ENCODE measurements at regions not wholly inside any gene's neighbourhood (a gene's known extent, or its start where the extent isn't known, plus 50 kb on each side); places are given as distances from the start of the nearest gene placed in this dataset.

GRCh38 chr2:217511850-217512249 is 490.9 kb downstream of the TNS1 start:
- DNase-seq = no peak
- Histone ChIP-seq H3K9me3 (no peaks in the 10 kb centered on the region), H3K27me3 (no peaks in the 10 kb centered on the region), H3K4me1 (peaks cover 0 to 26% (median 8%) of the 10 kb centered on the region in 9 donors), H3K4me3 (no peak overlapping the region), H3K36me3 (no peaks in the 10 kb centered on the region), H3K27ac (no peak overlapping the region)
- intact Hi-C loops (cut with DNase I) = loop anchor here (2.0 to 10.0 kb wide), 18 partner anchors 80 to 997 kb away; partner anchors contain the start of gene IGFBP5 (in 6 of the 10)
- TF ChIP-seq, protein P1, sequence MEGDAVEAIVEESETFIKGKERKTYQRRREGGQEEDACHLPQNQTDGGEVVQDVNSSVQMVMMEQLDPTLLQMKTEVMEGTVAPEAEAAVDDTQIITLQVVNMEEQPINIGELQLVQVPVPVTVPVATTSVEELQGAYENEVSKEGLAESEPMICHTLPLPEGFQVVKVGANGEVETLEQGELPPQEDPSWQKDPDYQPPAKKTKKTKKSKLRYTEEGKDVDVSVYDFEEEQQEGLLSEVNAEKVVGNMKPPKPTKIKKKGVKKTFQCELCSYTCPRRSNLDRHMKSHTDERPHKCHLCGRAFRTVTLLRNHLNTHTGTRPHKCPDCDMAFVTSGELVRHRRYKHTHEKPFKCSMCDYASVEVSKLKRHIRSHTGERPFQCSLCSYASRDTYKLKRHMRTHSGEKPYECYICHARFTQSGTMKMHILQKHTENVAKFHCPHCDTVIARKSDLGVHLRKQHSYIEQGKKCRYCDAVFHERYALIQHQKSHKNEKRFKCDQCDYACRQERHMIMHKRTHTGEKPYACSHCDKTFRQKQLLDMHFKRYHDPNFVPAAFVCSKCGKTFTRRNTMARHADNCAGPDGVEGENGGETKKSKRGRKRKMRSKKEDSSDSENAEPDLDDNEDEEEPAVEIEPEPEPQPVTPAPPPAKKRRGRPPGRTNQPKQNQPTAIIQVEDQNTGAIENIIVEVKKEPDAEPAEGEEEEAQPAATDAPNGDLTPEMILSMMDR (IDR thresholded peaks at IDR 0.05) = no peak
- peak in 2 of 8 donors; percentile 36 to 61 for ATAC-seq
- 83 to 91% methylated on average over 3 of the region's 3 CpGs for WGBS, 2 donors

DNA sequence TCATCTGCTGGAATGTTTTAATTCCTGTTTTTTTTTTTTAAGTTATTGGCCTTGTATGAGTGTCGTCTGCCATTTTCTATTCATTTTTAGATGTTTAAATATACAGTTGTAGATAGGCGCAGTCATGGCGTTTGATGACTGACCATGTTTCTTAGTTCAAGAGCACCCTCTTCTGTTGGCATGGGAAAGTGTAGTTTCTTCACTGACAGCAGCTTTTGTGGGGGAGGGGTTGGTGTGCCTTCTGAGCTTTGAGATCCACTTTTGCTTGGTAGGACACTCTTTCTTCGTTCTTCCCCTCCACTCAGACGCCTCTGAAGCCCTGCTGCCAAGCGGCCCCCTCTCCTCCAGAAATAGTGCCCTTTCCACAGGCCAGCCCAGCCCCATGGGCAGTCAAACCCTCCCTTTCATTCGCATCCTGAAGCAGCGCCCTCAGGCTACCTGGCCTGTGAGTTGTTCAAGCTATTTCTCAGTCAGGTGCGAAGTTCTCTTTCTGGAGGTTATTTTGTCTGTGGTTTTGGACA is 492.0 kb downstream of the TNS1 start:
- no peaks in the 10 kb centered on the region for H3K27me3 ChIP-seq
- peak overlapping the region in 1 of 10 donors; percentile 11 for H3K4me3 ChIP-seq
- H3K9me3 ChIP-seq = no peaks in the 10 kb centered on the region
- TF ChIP-seq, protein P1 (IDR thresholded peaks at IDR 0.05) = peak; percentile 62 to 89 (median 68)
- DNase-seq = peak; percentile 9 to 79
- intact Hi-C loops (cut with DNase I) = loop anchor here (2.0 to 10.0 kb wide), 18 partner anchors 79 to 996 kb away; partner anchors contain the start of gene IGFBP5 (in 6 of the 10)
- H3K4me1 ChIP-seq = peaks cover 0 to 26% (median 8%) of the 10 kb centered on the region in 9 donors
- H3K27ac ChIP-seq = peak overlapping the region in 2 of 10 donors; percentile 30 to 35
- ATAC-seq = peak; percentile 87 to 94 (median 93)
- 29 to 31% methylated on average over 9 of the region's 9 CpGs for WGBS, 2 donors
- no peaks in the 10 kb centered on the region for H3K36me3 ChIP-seq

DNA sequence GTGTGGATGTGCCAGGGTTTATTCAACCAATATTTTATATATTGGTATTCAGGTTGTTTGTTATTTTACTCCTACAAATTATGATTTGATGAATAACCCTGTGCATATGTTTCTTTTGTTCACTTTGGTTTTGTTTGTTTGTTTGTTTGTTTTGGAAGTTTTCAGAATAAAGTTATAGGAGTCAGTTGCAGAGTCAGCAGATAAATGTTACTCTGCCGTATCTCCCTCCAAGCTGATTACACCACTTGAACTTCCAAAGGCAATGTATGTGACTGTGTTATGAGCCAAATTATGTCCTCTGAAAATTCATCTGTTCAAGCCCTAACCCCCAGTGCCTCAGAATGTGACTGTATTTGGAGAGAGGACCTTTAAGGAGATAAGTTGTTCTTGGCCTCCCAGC is 497.5 kb downstream of the TNS1 start:
- Histone ChIP-seq H3K27me3 (no peaks in the 10 kb centered on the region), H3K4me3 (no peak overlapping the region), H3K27ac (no peak overlapping the region), H3K4me1 (peaks cover 0 to 6% (median 1%) of the 10 kb centered on the region in 9 donors), H3K36me3 (no peaks in the 10 kb centered on the region), H3K9me3 (no peaks in the 10 kb centered on the region)
- intact Hi-C loops (cut with DNase I) = loop anchor here in 2 of 10 donors (5.0 to 10.0 kb wide), 2 partner anchors 321 to 818 kb away; no protein-coding TSS in a partner anchor
- DNase-seq (no peak), ATAC-seq (no peak)
- WGBS, 2 donors = 94 to 98% methylated on average over 1 of the region's 1 CpG
- TF ChIP-seq, protein P1 (IDR thresholded peaks at IDR 0.05) = no peak

GRCh38 chr2:217501887-217502286 is 500.9 kb downstream of the TNS1 start:
- H3K27me3 ChIP-seq = no peaks in the 10 kb centered on the region
- TF ChIP-seq, protein P1 (IDR thresholded peaks at IDR 0.05) = no peak
- ATAC-seq (no peak), DNase-seq (no peak)
- intact Hi-C loops (cut with DNase I) = loop anchor here in 1 of 10 donors (10.0 kb wide), 1 partner anchor 317 kb away; no protein-coding TSS in a partner anchor
- H3K9me3 ChIP-seq = no peaks in the 10 kb centered on the region
- 82 to 85% methylated on average over 2 of the region's 2 CpGs for WGBS, 2 donors
- H3K4me1 ChIP-seq = no peaks in the 10 kb centered on the region
- no peaks in the 10 kb centered on the region for H3K36me3 ChIP-seq
- no peak overlapping the region for H3K27ac ChIP-seq
- H3K4me3 ChIP-seq = no peak overlapping the region
